Neural cell (in vitro differentiated cells): ENCODE measurements at regions not wholly inside any gene's neighbourhood (a gene's known extent, or its start where the extent isn't known, plus 50 kb on each side); places are given as distances from the start of the nearest gene placed in this dataset.

ENCODE experiments used
- H2AFZ ChIP-seq: fragments of 200-600, 300-800 bp; sonication (generic), shearing (Covaris generic); 2 replicates; pipeline ENCODE4 v1.6.0; 2014; ENCODE audit warnings: low read depth, mild to moderate bottlenecking, antibody characterized with exemption, low read length, moderate library complexity
- H3F3A ChIP-seq: fragments of 200-600 bp; shearing (Covaris generic); 2 replicates; pipeline ENCODE4 v1.6.1; 2016; ENCODE audit warnings: mild to moderate bottlenecking, moderate library complexity, mixed read lengths, antibody characterized with exemption, low read length; ENCODE audit not compliant: insufficient read depth, poor library complexity, severe bottlenecking
- H3K27ac ChIP-seq: fragments of 200-600, 300-800 bp; sonication (generic), shearing (Covaris generic); 2 replicates; pipeline ENCODE4 v1.5.1; 2014; ENCODE audit warnings: mild to moderate bottlenecking, low read length, moderate library complexity
- H3K27me3 ChIP-seq: fragments of 300-800, 200-600 bp; sonication (generic), shearing (Covaris generic); 2 replicates; pipeline ENCODE4 v1.6.0; 2014; ENCODE audit warnings: mild to moderate bottlenecking, low read depth, low read length, moderate library complexity; ENCODE audit not compliant: insufficient read depth
- H3K36me3 ChIP-seq: fragments of 300-800, 200-600 bp; sonication (generic), shearing (Covaris generic); 2 replicates; pipeline ENCODE4 v1.5.1; 2014; ENCODE audit warnings: mild to moderate bottlenecking, antibody characterized with exemption, low read length, moderate library complexity; ENCODE audit not compliant: insufficient read depth
- H3K4me2 ChIP-seq: fragments of 300-800, 200-600 bp; sonication (generic), shearing (Covaris generic); 2 replicates; pipeline ENCODE4 v1.6.0; 2014; ENCODE audit warnings: mild to moderate bottlenecking, low read length
- H3K4me3 ChIP-seq: fragments of 300-800, 200-600 bp; sonication (generic), shearing (Covaris generic); 2 replicates; pipeline ENCODE4 v1.5.1; 2014; ENCODE audit warnings: mild to moderate bottlenecking, low read length, moderate library complexity
- H3K79me2 ChIP-seq: fragments of 200-600 bp; shearing (Covaris generic); replicated peaks from 2 replicates; pipeline ENCODE4 v1.6.0; 2014; ENCODE audit warnings: mild to moderate bottlenecking, low read length, moderate library complexity; ENCODE audit not compliant: insufficient read depth
- H3K9ac ChIP-seq: fragments of 300-800, 200-600 bp; sonication (generic), shearing (Covaris generic); 2 replicates; pipeline ENCODE4 v1.6.1; 2016; ENCODE audit warnings: mild to moderate bottlenecking, low read length, mixed read lengths
- H3K9me2 ChIP-seq: fragments of 200-600 bp; shearing (Covaris generic); 2 replicates; pipeline ENCODE4 v1.6.1; 2016; ENCODE audit warnings: mild to moderate bottlenecking, low read length, mixed read lengths; ENCODE audit not compliant: insufficient read depth
- H3K9me3 ChIP-seq: fragments of 200-600, 300-800 bp; sonication (generic), shearing (Covaris generic); 2 replicates; pipeline ENCODE4 v1.6.1; 2016; ENCODE audit warnings: mild to moderate bottlenecking, mixed run types, low read length, moderate library complexity, mixed read lengths
- H4K20me1 ChIP-seq: fragments of 200-600 bp; shearing (Covaris generic); 2 replicates; pipeline ENCODE4 v1.6.1; 2016; ENCODE audit warnings: mild to moderate bottlenecking, mixed run types; ENCODE audit not compliant: insufficient read depth
- EP300 ChIP-seq: fragments of 450-650 bp; conservative IDR thresholded peaks from 2 replicates; pipeline ENCODE4 v1.6.1; 2014; ENCODE audit warnings: antibody characterized with exemption, mild to moderate bottlenecking, moderate library complexity; ENCODE audit not compliant: poor library complexity, severe bottlenecking
- EZH2 ChIP-seq: fragments of 200-600, 300-800 bp; shearing (Covaris generic), sonication (generic); IDR thresholded peaks from 2 replicates; pipeline ENCODE4 v1.6.1; 2014; ENCODE audit warnings: antibody characterized with exemption, low read length, borderline replicate concordance, mild to moderate bottlenecking; ENCODE audit not compliant: insufficient read depth, poor library complexity, severe bottlenecking
- MXI1 ChIP-seq: fragments of 450-650 bp; conservative IDR thresholded peaks from 2 replicates; pipeline ENCODE4 v1.6.1; 2014; ENCODE audit warnings: antibody characterized with exemption, mild to moderate bottlenecking; ENCODE audit not compliant: poor library complexity, severe bottlenecking
- POLR2AphosphoS5 ChIP-seq: IDR thresholded peaks from 2 replicates; pipeline ENCODE4 v1.6.1; 2012
- RAD21 ChIP-seq: fragments of 450-650 bp; conservative IDR thresholded peaks from 2 replicates; pipeline ENCODE4 v1.6.1; 2014; ENCODE audit warnings: antibody characterized with exemption, mild to moderate bottlenecking, moderate library complexity
- SMC3 ChIP-seq: fragments of 450-650 bp; conservative IDR thresholded peaks from 2 replicates; pipeline ENCODE4 v1.6.1; 2014; ENCODE audit warnings: antibody characterized with exemption, mild to moderate bottlenecking, moderate library complexity; ENCODE audit not compliant: poor library complexity
- TAF1 ChIP-seq: IDR thresholded peaks from 2 replicates; pipeline ENCODE4 v1.6.1; 2012; ENCODE audit warnings: low read depth
- TF ChIP-seq, protein P1 (sequence below): fragments of 450-650 bp; IDR thresholded peaks from 2 replicates; pipeline ENCODE4 v1.5.1; 2014; ENCODE audit warnings: antibody characterized with exemption, mild to moderate bottlenecking, moderate library complexity; ENCODE audit not compliant: poor library complexity, severe bottlenecking
- TF ChIP-seq, protein P2 (sequence below): IDR thresholded peaks from 2 replicates; pipeline ENCODE4 v1.6.1; 2012; ENCODE audit warnings: borderline replicate concordance

DNA sequence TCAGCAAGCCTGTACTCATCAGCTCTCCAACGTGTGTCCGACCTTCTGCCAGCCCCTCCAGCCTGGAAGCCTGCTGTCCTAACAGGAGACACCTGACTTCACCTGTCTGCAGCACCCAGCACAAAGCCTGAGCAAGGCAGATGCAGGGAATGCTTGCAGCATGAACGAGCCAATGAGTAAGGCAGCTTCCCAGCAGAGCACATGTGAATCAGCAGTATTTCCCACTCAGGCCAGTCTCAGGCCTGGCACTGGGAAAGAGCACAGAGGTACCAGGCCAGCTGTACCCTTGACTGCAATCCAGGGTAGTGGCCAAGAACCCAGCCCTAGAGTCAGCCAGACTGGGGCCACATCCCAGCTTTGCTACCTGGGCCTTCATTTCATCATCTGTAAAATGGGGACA, 120.8 kb downstream of the MAFB start:
- no peak overlapping the region for H3K27ac ChIP-seq
- no peaks in the 10 kb centered on the region for H3K27me3 ChIP-seq
- no peaks in the 10 kb centered on the region for H3K36me3 ChIP-seq
- H4K20me1 ChIP-seq = no peaks in the 10 kb centered on the region
- H3K9me2 ChIP-seq = no peaks in the 10 kb centered on the region
- H3K4me2 ChIP-seq = no peak overlapping the region
- H3K9me3 ChIP-seq = no peaks in the 10 kb centered on the region
- H3F3A ChIP-seq = no peaks in the 10 kb centered on the region
- TF ChIP-seq, protein P1, sequence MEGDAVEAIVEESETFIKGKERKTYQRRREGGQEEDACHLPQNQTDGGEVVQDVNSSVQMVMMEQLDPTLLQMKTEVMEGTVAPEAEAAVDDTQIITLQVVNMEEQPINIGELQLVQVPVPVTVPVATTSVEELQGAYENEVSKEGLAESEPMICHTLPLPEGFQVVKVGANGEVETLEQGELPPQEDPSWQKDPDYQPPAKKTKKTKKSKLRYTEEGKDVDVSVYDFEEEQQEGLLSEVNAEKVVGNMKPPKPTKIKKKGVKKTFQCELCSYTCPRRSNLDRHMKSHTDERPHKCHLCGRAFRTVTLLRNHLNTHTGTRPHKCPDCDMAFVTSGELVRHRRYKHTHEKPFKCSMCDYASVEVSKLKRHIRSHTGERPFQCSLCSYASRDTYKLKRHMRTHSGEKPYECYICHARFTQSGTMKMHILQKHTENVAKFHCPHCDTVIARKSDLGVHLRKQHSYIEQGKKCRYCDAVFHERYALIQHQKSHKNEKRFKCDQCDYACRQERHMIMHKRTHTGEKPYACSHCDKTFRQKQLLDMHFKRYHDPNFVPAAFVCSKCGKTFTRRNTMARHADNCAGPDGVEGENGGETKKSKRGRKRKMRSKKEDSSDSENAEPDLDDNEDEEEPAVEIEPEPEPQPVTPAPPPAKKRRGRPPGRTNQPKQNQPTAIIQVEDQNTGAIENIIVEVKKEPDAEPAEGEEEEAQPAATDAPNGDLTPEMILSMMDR = no peak
- no peak for TF ChIP-seq POLR2AphosphoS5
- no peak for TF ChIP-seq TAF1
- no peak for TF ChIP-seq MXI1
- TF ChIP-seq, protein P2, sequence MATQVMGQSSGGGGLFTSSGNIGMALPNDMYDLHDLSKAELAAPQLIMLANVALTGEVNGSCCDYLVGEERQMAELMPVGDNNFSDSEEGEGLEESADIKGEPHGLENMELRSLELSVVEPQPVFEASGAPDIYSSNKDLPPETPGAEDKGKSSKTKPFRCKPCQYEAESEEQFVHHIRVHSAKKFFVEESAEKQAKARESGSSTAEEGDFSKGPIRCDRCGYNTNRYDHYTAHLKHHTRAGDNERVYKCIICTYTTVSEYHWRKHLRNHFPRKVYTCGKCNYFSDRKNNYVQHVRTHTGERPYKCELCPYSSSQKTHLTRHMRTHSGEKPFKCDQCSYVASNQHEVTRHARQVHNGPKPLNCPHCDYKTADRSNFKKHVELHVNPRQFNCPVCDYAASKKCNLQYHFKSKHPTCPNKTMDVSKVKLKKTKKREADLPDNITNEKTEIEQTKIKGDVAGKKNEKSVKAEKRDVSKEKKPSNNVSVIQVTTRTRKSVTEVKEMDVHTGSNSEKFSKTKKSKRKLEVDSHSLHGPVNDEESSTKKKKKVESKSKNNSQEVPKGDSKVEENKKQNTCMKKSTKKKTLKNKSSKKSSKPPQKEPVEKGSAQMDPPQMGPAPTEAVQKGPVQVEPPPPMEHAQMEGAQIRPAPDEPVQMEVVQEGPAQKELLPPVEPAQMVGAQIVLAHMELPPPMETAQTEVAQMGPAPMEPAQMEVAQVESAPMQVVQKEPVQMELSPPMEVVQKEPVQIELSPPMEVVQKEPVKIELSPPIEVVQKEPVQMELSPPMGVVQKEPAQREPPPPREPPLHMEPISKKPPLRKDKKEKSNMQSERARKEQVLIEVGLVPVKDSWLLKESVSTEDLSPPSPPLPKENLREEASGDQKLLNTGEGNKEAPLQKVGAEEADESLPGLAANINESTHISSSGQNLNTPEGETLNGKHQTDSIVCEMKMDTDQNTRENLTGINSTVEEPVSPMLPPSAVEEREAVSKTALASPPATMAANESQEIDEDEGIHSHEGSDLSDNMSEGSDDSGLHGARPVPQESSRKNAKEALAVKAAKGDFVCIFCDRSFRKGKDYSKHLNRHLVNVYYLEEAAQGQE = no peak
- no peak for TF ChIP-seq EZH2
- TF ChIP-seq EP300 = no peak
- no peak for TF ChIP-seq SMC3
- TF ChIP-seq RAD21 = no peak
- no peak overlapping the region for H3K4me3 ChIP-seq
- no peak overlapping the region for H3K9ac ChIP-seq
- H2AFZ ChIP-seq = no peak overlapping the region
- no peaks in the 10 kb centered on the region for H3K79me2 ChIP-seq

- H3K9me3 ChIP-seq = no peaks in the 10 kb centered on the region
- no peaks in the 10 kb centered on the region for H3K27me3 ChIP-seq
- H3K9ac ChIP-seq = no peak overlapping the region
- no peaks in the 10 kb centered on the region for H3K9me2 ChIP-seq
- H3K79me2 ChIP-seq = no peaks in the 10 kb centered on the region
- no peaks in the 10 kb centered on the region for H3F3A ChIP-seq
- H3K4me3 ChIP-seq = no peak overlapping the region
- no peaks in the 10 kb centered on the region for H3K36me3 ChIP-seq
- H2AFZ ChIP-seq = no peak overlapping the region
- TF ChIP-seq EZH2 (no peak), TAF1 (no peak), SMC3 (no peak), EP300 (no peak), RAD21 (no peak), POLR2AphosphoS5 (no peak)
- TF ChIP-seq, protein P2 = no peak
- H3K27ac ChIP-seq = no peak overlapping the region
- H3K4me2 ChIP-seq = no peak overlapping the region
- no peaks in the 10 kb centered on the region for H4K20me1 ChIP-seq
Measured at GRCh38 chr20:40565682-40566040, 123.4 kb downstream of the MAFB start.
